K562 (cell line): ENCODE measurements at regions not wholly inside any gene's neighbourhood (a gene's known extent, or its start where the extent isn't known, plus 50 kb on each side); places are given as distances from the start of the nearest gene placed in this dataset.

Source experiments
- BMI1 ChIP-seq: fragments of 150-350 bp; IDR thresholded peaks from 2 replicates; pipeline ENCODE4 v1.6.1; 2014; ENCODE audit warnings: low read length
- BRCA1 ChIP-seq, 2 experiments: fragments of 450-650 bp in 1 of 2; sonication (generic) in 1 of 2; formaldehyde crosslinking in 1 of 2; IDR thresholded peaks; 2 replicates each; pipeline versions ENCODE4 v1.5.0 to v1.6.1; 2017 to 2020; ENCODE audit warnings: mild to moderate bottlenecking in 1 of 2, missing genetic modification reagents in 1 of 2
- CCNT2 ChIP-seq: IDR thresholded peaks from 2 replicates; pipeline ENCODE4 v1.6.1; 2011; ENCODE audit warnings: borderline replicate concordance, low read depth, mild to moderate bottlenecking, moderate library complexity, mixed read lengths, low read length; ENCODE audit not compliant: insufficient read length; ENCODE audit errors: extremely low read depth
- DDX20 ChIP-seq: fragments of 450-650 bp; IDR thresholded peaks from 2 replicates; pipeline ENCODE4 v1.6.1; 2016; ENCODE audit warnings: missing genetic modification characterization, low read depth, mild to moderate bottlenecking, missing compliant biosample characterization, moderate library complexity
- FOXP1 ChIP-seq: sonication (generic); formaldehyde crosslinking; IDR thresholded peaks from 2 replicates; pipeline ENCODE4 v1.8.0; 2022; ENCODE audit warnings: mild to moderate bottlenecking, missing genetic modification reagents
- HCFC1 ChIP-seq: IDR thresholded peaks from 2 replicates; pipeline ENCODE4 v1.6.1; 2012; ENCODE audit warnings: low read depth, low read length, improper control_type of control experiment
- HMBOX1 ChIP-seq: sonication (generic); IDR thresholded peaks from 2 replicates; pipeline ENCODE4 v1.6.1; 2016
- NFXL1 ChIP-seq: fragments of 450-650 bp; formaldehyde crosslinking; IDR thresholded peaks from 2 replicates; pipeline ENCODE4 v1.4.0; 2021; ENCODE audit warnings: mild to moderate bottlenecking
- NKRF ChIP-seq: fragments of 450-650 bp; IDR thresholded peaks from 2 replicates; pipeline ENCODE4 v1.6.1; 2016; ENCODE audit warnings: borderline replicate concordance
- RBM14 ChIP-seq: fragments of 200-400 bp; formaldehyde crosslinking; IDR thresholded peaks from 2 replicates; pipeline ENCODE4 v1.6.1; 2018; ENCODE audit warnings: low read depth, mild to moderate bottlenecking, low read length, moderate library complexity, borderline replicate concordance; ENCODE audit not compliant: insufficient read depth
- SMAD2 ChIP-seq: fragments of 150-350 bp; IDR thresholded peaks from 2 replicates; pipeline ENCODE4 v1.6.1; 2014; ENCODE audit warnings: low read depth, mild to moderate bottlenecking, low read length
- TBL1XR1 ChIP-seq, 2 experiments: IDR thresholded peaks; 2 replicates each; pipeline ENCODE4 v1.6.1; 2012; ENCODE audit warnings: improper control_type of control experiment in 2 of 2, low read length in 2 of 2, mild to moderate bottlenecking in 1 of 2
- U2AF2 ChIP-seq: fragments of 200-400 bp; formaldehyde crosslinking; optimal IDR thresholded peaks from 2 replicates; pipeline ENCODE3; 2017; ENCODE audit warnings: low read depth, mild to moderate bottlenecking, low read length
- ZBTB7A ChIP-seq: IDR thresholded peaks from 2 replicates; pipeline ENCODE4 v1.6.1; 2011; ENCODE audit warnings: low read depth, mild to moderate bottlenecking, low read length, moderate library complexity, borderline replicate concordance; ENCODE audit not compliant: control insufficient read depth

DNA sequence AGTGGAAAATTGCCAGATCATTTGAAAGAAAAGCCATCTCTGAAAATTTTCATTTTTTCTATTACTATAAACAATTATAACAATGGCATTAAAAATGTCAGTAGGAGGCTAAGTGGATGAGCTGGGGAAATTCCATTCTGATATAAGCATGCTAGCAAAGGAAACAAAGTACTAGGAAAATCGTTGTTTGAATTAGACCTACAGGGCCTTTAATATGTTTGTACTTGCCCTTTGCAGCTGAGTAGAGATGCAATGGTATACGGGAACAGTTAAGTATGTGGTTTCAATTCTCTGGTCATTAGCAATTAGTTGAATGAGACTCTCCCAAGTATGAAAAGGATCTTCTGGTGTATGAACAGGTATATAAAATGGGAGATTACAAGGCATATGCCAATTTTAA is 452.2 kb downstream of the PCDH11X start (continued):
- TF ChIP-seq TBL1XR1 (IDR thresholded peaks at IDR 0.05; ENCODE audit: low read length in 2 of 2) (no peak), CCNT2 (no peak), HMBOX1 (no peak), DDX20 (tag) (no peak), HCFC1 (no peak), ZBTB7A (no peak), BRCA1 (IDR thresholded peaks at IDR 0.05) (no peak), BRCA1 (CRISPR knock-in tag; IDR thresholded peaks at IDR 0.05) (no peak), FOXP1 (CRISPR knock-in tag) (no peak), NFXL1 (CRISPR knock-in tag) (no peak), BMI1 (no peak), U2AF2 (no peak), RBM14 (no peak), NKRF (no peak), SMAD2 (no peak)
